Coronary artery (tissue), 2 donors: ENCODE measurements at regions not wholly inside any gene's neighbourhood (a gene's known extent, or its start where the extent isn't known, plus 50 kb on each side); places are given as distances from the start of the nearest gene placed in this dataset.

Experiments
- DNase-seq: peaks from one replicate; pipeline ENCODE4 v3.0.0-alpha.2; 2017; ENCODE audit warnings: low spot score
- H3K27ac ChIP-seq, 2 donors: fragments of 200-600 bp; sonication (generic); one replicate each; pipeline ENCODE4 v1.5.1; 2016 to 2019
- H3K4me3 ChIP-seq: fragments of 200-600 bp; sonication (generic); 2 replicates; pipeline ENCODE4 v1.5.1; 2016; ENCODE audit warnings: mild to moderate bottlenecking, moderate library complexity
- TF ChIP-seq, protein P1 (sequence below): fragments of 200-600 bp; sonication (generic); IDR thresholded peaks from one replicate; pipeline ENCODE4 v1.5.1; 2019; ENCODE audit warnings: antibody characterized with exemption

DNA sequence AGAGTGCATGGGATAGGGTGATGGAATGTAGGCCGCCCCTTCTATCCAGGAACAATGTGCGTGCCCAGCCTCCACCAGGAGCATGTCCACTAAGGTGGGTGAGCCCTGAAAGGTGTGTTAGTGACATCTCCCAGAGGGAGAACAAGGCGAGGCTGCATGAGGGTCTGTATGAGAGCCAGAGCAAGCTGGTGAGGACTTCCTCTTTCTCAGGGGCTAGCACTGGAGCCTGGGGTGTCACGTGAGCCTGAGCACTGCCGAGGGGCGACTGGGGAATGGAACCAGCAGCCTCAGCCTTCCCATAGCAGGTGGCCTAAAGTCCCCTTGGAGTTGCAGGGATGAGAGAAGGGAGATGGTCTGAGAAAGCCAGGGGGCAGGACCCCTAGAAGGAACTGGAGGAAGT lies 156.3 kb upstream of the COBL start:
- TF ChIP-seq, protein P1, sequence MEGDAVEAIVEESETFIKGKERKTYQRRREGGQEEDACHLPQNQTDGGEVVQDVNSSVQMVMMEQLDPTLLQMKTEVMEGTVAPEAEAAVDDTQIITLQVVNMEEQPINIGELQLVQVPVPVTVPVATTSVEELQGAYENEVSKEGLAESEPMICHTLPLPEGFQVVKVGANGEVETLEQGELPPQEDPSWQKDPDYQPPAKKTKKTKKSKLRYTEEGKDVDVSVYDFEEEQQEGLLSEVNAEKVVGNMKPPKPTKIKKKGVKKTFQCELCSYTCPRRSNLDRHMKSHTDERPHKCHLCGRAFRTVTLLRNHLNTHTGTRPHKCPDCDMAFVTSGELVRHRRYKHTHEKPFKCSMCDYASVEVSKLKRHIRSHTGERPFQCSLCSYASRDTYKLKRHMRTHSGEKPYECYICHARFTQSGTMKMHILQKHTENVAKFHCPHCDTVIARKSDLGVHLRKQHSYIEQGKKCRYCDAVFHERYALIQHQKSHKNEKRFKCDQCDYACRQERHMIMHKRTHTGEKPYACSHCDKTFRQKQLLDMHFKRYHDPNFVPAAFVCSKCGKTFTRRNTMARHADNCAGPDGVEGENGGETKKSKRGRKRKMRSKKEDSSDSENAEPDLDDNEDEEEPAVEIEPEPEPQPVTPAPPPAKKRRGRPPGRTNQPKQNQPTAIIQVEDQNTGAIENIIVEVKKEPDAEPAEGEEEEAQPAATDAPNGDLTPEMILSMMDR = no peak
- DNase-seq = no peak
- no peak overlapping the region for H3K27ac ChIP-seq
- H3K4me3 ChIP-seq = no peak overlapping the region

GRCh38 chr7:51471981-51472296 lies 155.3 kb upstream of the COBL start:
- TF ChIP-seq, protein P1 = no peak
- no peak for DNase-seq
- H3K4me3 ChIP-seq = no peak overlapping the region
- H3K27ac ChIP-seq = no peak overlapping the region

DNA sequence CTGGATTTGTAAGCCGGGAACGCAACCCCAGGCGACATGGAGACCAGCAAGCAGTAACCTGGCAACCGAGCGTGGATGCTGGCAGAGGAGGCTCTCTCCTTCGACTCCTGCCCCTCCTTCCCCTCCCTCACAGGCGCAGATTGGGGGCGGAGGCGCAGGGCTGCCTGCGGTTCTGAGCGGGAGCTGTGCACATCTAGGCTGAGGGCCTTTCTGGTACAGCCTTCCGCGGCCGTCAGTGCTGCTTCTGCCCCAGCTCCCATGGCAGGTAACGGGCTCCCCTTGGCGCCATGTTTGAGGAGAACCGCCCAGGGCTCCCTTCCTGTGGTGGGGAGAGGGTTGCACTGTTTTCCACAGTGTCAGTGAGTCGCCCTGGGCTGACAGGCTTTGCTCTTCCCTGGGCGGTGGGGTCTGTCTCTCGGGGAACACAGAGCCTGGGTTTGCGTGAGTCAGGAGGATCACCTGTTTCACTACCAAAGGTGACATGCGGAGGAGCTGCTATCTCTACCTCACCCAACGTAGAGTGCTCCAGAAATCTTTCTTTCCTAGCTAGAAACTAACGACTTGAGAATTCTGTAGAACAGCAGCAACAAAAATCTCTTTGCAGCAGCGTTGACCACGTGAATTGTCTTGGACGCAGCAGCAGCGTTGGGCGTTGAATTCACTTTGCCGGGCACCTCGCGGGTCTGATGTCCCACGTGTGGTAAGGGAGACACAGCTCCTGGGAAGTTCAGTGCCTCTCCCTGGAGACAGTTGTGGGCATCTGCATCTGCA lies 154.8 kb upstream of the COBL start:
- H3K27ac ChIP-seq = no peak overlapping the region
- TF ChIP-seq, protein P1 = no peak
- no peak for DNase-seq
- no peak overlapping the region for H3K4me3 ChIP-seq

- no peak overlapping the region for H3K27ac ChIP-seq
- DNase-seq = no peak
- TF ChIP-seq, protein P1 = no peak
- H3K4me3 ChIP-seq = no peak overlapping the region
These were observed 150.9 kb upstream of the COBL start for GRCh38 chr7:51467384-51468017.

GRCh38 chr7:51459809-51460208 lies 143.2 kb upstream of the COBL start:
- Histone ChIP-seq H3K27ac (no peak overlapping the region), H3K4me3 (no peak overlapping the region)
- DNase-seq = no peak
- TF ChIP-seq, protein P1 = no peak

- TF ChIP-seq, protein P1 = no peak
- no peak for DNase-seq
- H3K27ac ChIP-seq = no peak overlapping the region
- H3K4me3 ChIP-seq = no peak overlapping the region
These were observed 142.1 kb upstream of the COBL start for GRCh38 chr7:51458693-51459092.

DNA sequence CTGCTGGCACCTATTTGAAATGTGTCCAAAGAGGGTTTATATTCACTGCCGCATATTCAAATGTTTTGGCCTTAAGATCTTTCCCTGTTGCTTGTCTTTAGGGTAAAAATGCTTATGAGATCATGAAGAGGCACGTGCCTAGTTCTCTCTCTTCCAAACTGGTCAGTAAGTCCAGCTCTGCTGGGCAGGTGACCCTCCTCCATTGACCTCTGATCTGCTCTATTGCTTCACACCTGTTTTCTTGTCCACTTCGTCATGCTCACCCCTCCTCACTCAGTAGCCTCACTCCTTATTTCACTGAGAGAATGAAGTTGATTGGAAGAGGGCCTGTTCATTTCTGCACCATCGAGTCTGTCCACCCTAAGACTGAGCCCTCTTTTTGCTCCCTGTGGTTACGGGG lies 140.5 kb upstream of the COBL start:
- Histone ChIP-seq H3K27ac (no peak overlapping the region), H3K4me3 (no peak overlapping the region)
- DNase-seq = no peak
- TF ChIP-seq, protein P1 = no peak
